Peyer's patch (tissue), 4 donors: ENCODE measurements at regions not wholly inside any gene's neighbourhood (a gene's known extent, or its start where the extent isn't known, plus 50 kb on each side); places are given as distances from the start of the nearest gene placed in this dataset.

Experiments
- DNase-seq, 3 donors: peaks; one replicate each; pipeline ENCODE4 v3.0.0-alpha.2; 2017 to 2019
- H3K27ac ChIP-seq, 4 donors: fragments of 200-600 bp; sonication (generic); one replicate each; pipeline ENCODE4 v1.5.1; 2016 to 2019
- H3K27me3 ChIP-seq, 2 donors: fragments of 200-600 bp; sonication (generic); one replicate each; pipeline ENCODE4 v1.5.1; 2019
- H3K36me3 ChIP-seq, 3 donors: fragments of 200-600 bp; sonication (generic); one replicate each; pipeline ENCODE4 v1.5.1; 2016 to 2019
- H3K4me1 ChIP-seq, 4 donors: fragments of 200-600 bp; sonication (generic); one replicate each; pipeline ENCODE4 v1.5.1; 2016 to 2019
- H3K4me3 ChIP-seq, 4 donors: fragments of 200-600 bp; sonication (generic); 1 replicate in 3 of 4; 2 replicates in 1 of 4; pipeline ENCODE4 v1.5.1; 2016 to 2019; ENCODE audit warnings: mild to moderate bottlenecking in 1 of 4
- H3K9me3 ChIP-seq, 4 donors: fragments of 200-600 bp; sonication (generic); one replicate each; pipeline ENCODE4 v1.5.1; 2016 to 2019; ENCODE audit warnings: mild to moderate bottlenecking in 1 of 4
- CTCF ChIP-seq, 6 experiments: fragments of 450-650 bp in 4 of 6; fragments of 200-600 bp in 2 of 6; sonication (generic) in 1 of 6; IDR thresholded peaks; one replicate each; pipeline ENCODE4 v1.5.1; 2017 to 2019; ENCODE audit warnings: antibody characterized with exemption in 6 of 6, mild to moderate bottlenecking in 3 of 6, moderate library complexity in 1 of 6
- POLR2A ChIP-seq, 2 donors: fragments of 450-650 bp; IDR thresholded peaks; one replicate each; pipeline ENCODE4 v1.5.1; 2017; ENCODE audit warnings: antibody characterized with exemption in 2 of 2, mild to moderate bottlenecking in 2 of 2, moderate library complexity in 2 of 2

GRCh38 chr1:58986996-58987767, 203.3 kb upstream of the JUN start:
- Histone ChIP-seq H3K4me3 (no peak overlapping the region), H3K9me3 (no peaks in the 10 kb centered on the region), H3K27me3 (no peaks in the 10 kb centered on the region), H3K36me3 (no peaks in the 10 kb centered on the region), H3K27ac (no peak overlapping the region), H3K4me1 (no peaks in the 10 kb centered on the region)
- no peak for DNase-seq
- TF ChIP-seq CTCF (IDR thresholded peaks at IDR 0.05) (no peak), POLR2A (IDR thresholded peaks at IDR 0.05) (no peak)

GRCh38 chr1:58988752-58989151, 204.9 kb upstream of the JUN start:
- DNase-seq: no peak

GRCh38 chr1:58989845-58990244, 206.0 kb upstream of the JUN start:
- no peaks in the 10 kb centered on the region for H3K9me3 ChIP-seq
- no peak for TF ChIP-seq POLR2A (IDR thresholded peaks at IDR 0.05)
- no peak for TF ChIP-seq CTCF (IDR thresholded peaks at IDR 0.05)

More at GRCh38 chr1:58988752-58989151, 204.9 kb upstream of the JUN start:
- no peak for TF ChIP-seq POLR2A (IDR thresholded peaks at IDR 0.05)
- TF ChIP-seq CTCF (IDR thresholded peaks at IDR 0.05): no peak
- H3K27ac ChIP-seq: no peak overlapping the region
- no peaks in the 10 kb centered on the region for H3K36me3 ChIP-seq
- no peaks in the 10 kb centered on the region for H3K4me1 ChIP-seq
- no peak overlapping the region for H3K4me3 ChIP-seq
- H3K27me3 ChIP-seq: no peaks in the 10 kb centered on the region
- no peaks in the 10 kb centered on the region for H3K9me3 ChIP-seq

GRCh38 chr1:58991305-58991704, 207.5 kb upstream of the JUN start:
- no peak overlapping the region for H3K27ac ChIP-seq
- H3K36me3 ChIP-seq: no peaks in the 10 kb centered on the region
- TF ChIP-seq CTCF (IDR thresholded peaks at IDR 0.05) (no peak), POLR2A (IDR thresholded peaks at IDR 0.05) (no peak)
- H3K27me3 ChIP-seq: no peaks in the 10 kb centered on the region
- no peak overlapping the region for H3K4me3 ChIP-seq
- no peak for DNase-seq
- H3K4me1 ChIP-seq: no peaks in the 10 kb centered on the region
- no peaks in the 10 kb centered on the region for H3K9me3 ChIP-seq

More at GRCh38 chr1:58989845-58990244, 206.0 kb upstream of the JUN start:
- H3K27me3 ChIP-seq: no peaks in the 10 kb centered on the region
- no peaks in the 10 kb centered on the region for H3K36me3 ChIP-seq
- no peak overlapping the region for H3K4me3 ChIP-seq
- DNase-seq: no peak
- H3K27ac ChIP-seq: no peak overlapping the region
- H3K4me1 ChIP-seq: no peaks in the 10 kb centered on the region

GRCh38 chr1:58992643-58993042, 208.8 kb upstream of the JUN start:
- Histone ChIP-seq H3K27ac (no peak overlapping the region), H3K36me3 (no peaks in the 10 kb centered on the region), H3K9me3 (no peaks in the 10 kb centered on the region), H3K27me3 (no peaks in the 10 kb centered on the region), H3K4me1 (no peaks in the 10 kb centered on the region), H3K4me3 (no peak overlapping the region)
- DNase-seq: no peak
- no peak for TF ChIP-seq CTCF (IDR thresholded peaks at IDR 0.05)
- TF ChIP-seq POLR2A (IDR thresholded peaks at IDR 0.05): no peak
